ENCODE measurements at regions not wholly inside any gene's neighbourhood (a gene's known extent, or its start where the extent isn't known, plus 50 kb on each side); places are given as distances from the start of the nearest gene placed in this dataset.

DNA sequence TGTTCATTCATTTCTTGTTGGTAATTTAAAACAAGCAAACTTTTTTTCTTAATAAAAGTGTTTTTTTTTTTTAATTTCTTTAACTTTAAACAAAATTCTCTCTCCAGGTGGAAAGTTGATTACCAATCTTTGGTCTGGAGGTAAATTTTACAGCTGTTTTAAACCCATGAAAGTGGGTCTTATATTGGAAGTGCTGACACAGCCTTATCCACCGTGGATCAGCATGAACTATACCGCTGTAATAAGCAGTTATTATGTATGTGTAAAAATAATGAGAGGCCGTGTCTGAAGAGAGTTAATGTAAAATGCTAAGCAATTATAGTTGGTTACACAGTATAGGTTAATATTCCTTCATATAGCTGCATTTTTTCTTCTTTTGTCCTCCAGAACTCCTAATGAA, 378.1 kb upstream of the ATP5MC3 start:
- TF ChIP-seq CTCF (IDR thresholded peaks at IDR 0.05) (no peak), POLR2A (IDR thresholded peaks at IDR 0.05) (no peak)
